HepG2 (cell line): ENCODE measurements at regions not wholly inside any gene's neighbourhood (a gene's known extent, or its start where the extent isn't known, plus 50 kb on each side); places are given as distances from the start of the nearest gene placed in this dataset.

Source experiments
- ATAC-seq: fragments of 200-7000 bp; cut with Tn5 transposase; 3 replicates; pipeline ENCODE4 v1.9.1; 2020; ENCODE audit warnings: mild to moderate bottlenecking, moderate library complexity
- BruUV-seq: library from RNA; stranded (reverse); fragments of 400-500 nt; replicated peaks from 2 replicates; lab custom pipeline; 2021; lab: Mats Ljungman, UMichigan
- CTCF ChIA-PET: fragments of 300-600 bp; formaldehyde crosslinking; extraction: SDS; loops from one replicate; lab custom pipeline; 2021; ENCODE audit warnings: low total read pairs, inconsistent platforms, low intra/inter-chr PET ratio; lab: Yijun Ruan, JAX
- POLR2A ChIA-PET: fragments of 350-600 bp; sonication (Branson Sonifier 250); formaldehyde crosslinking; loops from one replicate; lab custom pipeline; 2020; ENCODE audit warnings: antibody characterized with exemption, inconsistent platforms; lab: Yijun Ruan, JAX
- DNase-seq: peaks from one replicate; pipeline ENCODE4 v3.0.0-alpha.2; 2015; ENCODE audit warnings: low spot score
- FAIRE-seq: peaks from 3 replicates; lab custom pipeline; 2011; peaks lifted over from hg19 to GRCh38; lab: Jason Lieb, UNC
- H2AFZ ChIP-seq: one replicate; pipeline ENCODE4 v1.6.1; 2011; ENCODE audit warnings: low read length, inconsistent platforms
- H3K27ac ChIP-seq: fragments of 300-600 bp; 3 replicates; pipeline ENCODE4 v1.8.0; 2011; ENCODE audit warnings: mixed run types, mild to moderate bottlenecking, mixed read lengths, low read length, inconsistent platforms; ENCODE audit not compliant: insufficient read depth; ENCODE audit errors: extremely low read length
- H3K27me3 ChIP-seq, 2 experiments: fragments of 200-600 bp in 1 of 2; 2 replicates in 1 of 2; 3 replicates in 1 of 2; pipeline versions ENCODE4 v1.6.0 to v1.8.0; 2011; ENCODE audit warnings: low read length in 2 of 2, mild to moderate bottlenecking in 2 of 2, moderate library complexity in 2 of 2, inconsistent platforms in 1 of 2; ENCODE audit not compliant: insufficient read depth in 2 of 2, control insufficient read depth in 1 of 2
- H3K36me3 ChIP-seq, 2 experiments: fragments of 200-600 bp in 1 of 2; replicated peaks in 1 of 2; 2 replicates in 1 of 2; 3 replicates in 1 of 2; pipeline versions ENCODE4 v1.5.1 to v1.8.0; 2011; ENCODE audit warnings: low read length in 2 of 2, inconsistent platforms in 1 of 2; ENCODE audit not compliant: insufficient read depth in 2 of 2, control insufficient read depth in 1 of 2
- H3K4me1 ChIP-seq: 2 replicates; pipeline ENCODE4 v1.5.1; 2012; ENCODE audit warnings: low read length, inconsistent platforms; ENCODE audit not compliant: insufficient read depth
- H3K4me2 ChIP-seq: 2 replicates; pipeline ENCODE4 v1.6.0; 2011; ENCODE audit warnings: low read depth, low read length, inconsistent platforms
- H3K4me3 ChIP-seq, 3 experiments: fragments of 200-600 bp in 1 of 3; sonication (generic), shearing (Covaris generic) in 1 of 3; replicated peaks in 1 of 3; 2 replicates each; pipeline ENCODE4 v1.5.1; 2011 to 2016; ENCODE audit warnings: low read length in 3 of 3, inconsistent platforms in 2 of 3, low read depth in 2 of 3, mild to moderate bottlenecking in 2 of 3, control low read depth in 1 of 3, mixed read lengths in 1 of 3; ENCODE audit not compliant: insufficient read depth in 1 of 3
- H3K79me2 ChIP-seq: one replicate; pipeline ENCODE4 v1.6.1; 2011; ENCODE audit warnings: low read length, inconsistent platforms; ENCODE audit not compliant: insufficient read depth
- H3K9ac ChIP-seq: 2 replicates; pipeline ENCODE4 v1.6.0; 2011; ENCODE audit warnings: mild to moderate bottlenecking, low read depth, low read length, inconsistent platforms; ENCODE audit not compliant: insufficient read depth
- H3K9me3 ChIP-seq: 2 replicates; pipeline ENCODE4 v1.5.1; 2012; ENCODE audit warnings: mild to moderate bottlenecking, low read length
- H4K20me1 ChIP-seq: 2 replicates; pipeline ENCODE4 v1.6.0; 2011; ENCODE audit warnings: inconsistent platforms, mild to moderate bottlenecking, low read length, moderate library complexity; ENCODE audit not compliant: insufficient read depth
- AHDC1 ChIP-seq: sonication (generic); formaldehyde crosslinking; IDR thresholded peaks from 2 replicates; pipeline ENCODE4 v1.5.1; 2020; ENCODE audit warnings: mild to moderate bottlenecking, missing genetic modification reagents, borderline replicate concordance
- ERF ChIP-seq: IDR thresholded peaks from 2 replicates; pipeline ENCODE4 v1.6.1; 2018; ENCODE audit warnings: missing biosample characterization, missing genetic modification reagents
- GATA4 ChIP-seq: sonication (generic); IDR thresholded peaks from 2 replicates; pipeline ENCODE4 v1.6.1; 2016; ENCODE audit warnings: antibody characterized with exemption, low read depth, borderline replicate concordance
- HBP1 ChIP-seq: IDR thresholded peaks from 2 replicates; pipeline ENCODE4 v1.6.1; 2016; ENCODE audit warnings: low read depth, control low read depth
- SNRNP70 ChIP-seq: fragments of 200-400 bp; formaldehyde crosslinking; IDR thresholded peaks from 2 replicates; pipeline ENCODE4 v1.6.1; 2017; ENCODE audit warnings: mild to moderate bottlenecking, low read depth, low read length, moderate library complexity
- STAT6 ChIP-seq: sonication (generic); formaldehyde crosslinking; IDR thresholded peaks from 2 replicates; pipeline ENCODE4 v1.4.0; 2020; ENCODE audit warnings: missing genetic modification reagents, mild to moderate bottlenecking, borderline replicate concordance
- TEAD2 ChIP-seq: sonication (generic); formaldehyde crosslinking; IDR thresholded peaks from 2 replicates; pipeline ENCODE4 v1.9.0; 2021; ENCODE audit warnings: missing genetic modification reagents
- ZBTB20 ChIP-seq: sonication (generic); formaldehyde crosslinking; IDR thresholded peaks from 2 replicates; pipeline ENCODE4 v1.8.1; 2023; ENCODE audit warnings: missing genetic modification reagents, low read depth, mild to moderate bottlenecking, borderline replicate concordance
- ZNF556 ChIP-seq: sonication (generic); formaldehyde crosslinking; IDR thresholded peaks from 2 replicates; pipeline ENCODE4 v1.4.0; 2020; ENCODE audit warnings: mild to moderate bottlenecking, missing genetic modification reagents, borderline replicate concordance
- ZNF563 ChIP-seq: sonication (generic); formaldehyde crosslinking; IDR thresholded peaks from 2 replicates; pipeline ENCODE4 v1.8.0; 2022; ENCODE audit warnings: mild to moderate bottlenecking, moderate library complexity, missing genetic modification reagents
- WGBS: methylation state at CpG from one replicate; pipeline ENCODE4 v1.1.6; 2017; ENCODE audit warnings: low lambda C conversion rate; 5-methylcytosine and 5-hydroxymethylcytosine counted together
- in situ Hi-C: cut with HindIII; loops from 2 replicates; pipeline ENCODE4 v1.10.0; 2017; ENCODE audit warnings: low pct_unique_long_range_greater_than_20kb; ENCODE audit not compliant: extremely low pct_ligation_motif_present
- intact Hi-C: fragments of 100-400 bp; cut with micrococcal nuclease; formaldehyde crosslinking; loops from one replicate; pipeline ENCODE4 v1.10.0; 2022; ENCODE audit not compliant: unreplicated experiment

GRCh38 chr7:70975754-70976153 is 156.2 kb upstream of the GALNT17 start:
- Histone ChIP-seq H3K36me3 (no peaks in the 10 kb centered on the region), H3K27ac (no peak overlapping the region), H4K20me1 (no peaks in the 10 kb centered on the region), H3K4me2 (no peak overlapping the region), H2AFZ (no peak overlapping the region), H3K4me3 (no peak overlapping the region), H3K79me2 (no peaks in the 10 kb centered on the region), H3K9ac (no peak overlapping the region), H3K9me3 (peaks cover 11% of the 10 kb centered on the region; the same call in 1 of the 2 replicates), H3K27me3 (no peaks in the 10 kb centered on the region; a peak in 1 of 5 replicates), H3K4me1 (no peaks in the 10 kb centered on the region)
- POLR2A ChIA-PET: no interaction called here
- intact Hi-C loops (loop anchor here (2.0 kb wide), 1 partner anchor 15 kb away; no protein-coding TSS in a partner anchor), in situ Hi-C loops (no loop called here)
- BruUV-seq: no TSS peak
- no peak for TF ChIP-seq ERF (CRISPR knock-in tag)
- TF ChIP-seq ZNF563 (CRISPR knock-in tag): no peak
- no peak for TF ChIP-seq ZNF556
- TF ChIP-seq ZBTB20 (CRISPR knock-in tag): no peak
- TF ChIP-seq TEAD2: no peak
- TF ChIP-seq GATA4: no peak
- no peak for TF ChIP-seq HBP1
- FAIRE-seq (no peak), DNase-seq (no peak), ATAC-seq (no peak)
- CTCF ChIA-PET: no interaction called here

GRCh38 chr7:70986297-70986696 is 145.6 kb upstream of the GALNT17 start:
- no peak overlapping the region for H3K9ac ChIP-seq
- no peaks in the 10 kb centered on the region for H3K4me1 ChIP-seq
- POLR2A ChIA-PET: no interaction called here
- no peak for FAIRE-seq
- no peaks in the 10 kb centered on the region for H3K27me3 ChIP-seq
- H2AFZ ChIP-seq: no peak overlapping the region
- CTCF ChIA-PET: no interaction called here
- no peaks in the 10 kb centered on the region for H3K9me3 ChIP-seq
- in situ Hi-C loops (no loop called here), intact Hi-C loops (no loop called here)
- TF ChIP-seq AHDC1 (CRISPR knock-in tag): no peak
- TF ChIP-seq STAT6 (CRISPR knock-in tag): no peak
- TF ChIP-seq SNRNP70: no peak
- no peaks in the 10 kb centered on the region for H4K20me1 ChIP-seq
- H3K4me2 ChIP-seq: no peak overlapping the region
- 0% methylated on average over 2 of the region's 2 CpGs for WGBS
- ATAC-seq: no peak
- no peaks in the 10 kb centered on the region for H3K79me2 ChIP-seq
- DNase-seq: no peak
- H3K4me3 ChIP-seq: no peak overlapping the region
- H3K36me3 ChIP-seq: no peaks in the 10 kb centered on the region
- H3K27ac ChIP-seq: no peak overlapping the region
- BruUV-seq: no TSS peak
